Stimulated activated CD4-positive, alpha-beta T cell treated with anti-CD3 and anti-CD28 coated beads, Interleukin-15, amount 100 ng/mL, for 24 hours (primary cell): ENCODE measurements at regions not wholly inside any gene's neighbourhood (a gene's known extent, or its start where the extent isn't known, plus 50 kb on each side); places are given as distances from the start of the nearest gene placed in this dataset.

Experiments used
- DNase-seq: peaks from one replicate; pipeline ENCODE4 v3.0.0-alpha.2; 2020

- DNase-seq = no peak
Measured at GRCh38 chr14:104520620-104521410, 58.7 kb upstream of the C14orf180 start.

- no peak for DNase-seq
Measured at GRCh38 chr14:104521816-104522745, 57.5 kb upstream of the C14orf180 start.

- DNase-seq = no peak
Measured at GRCh38 chr14:104522926-104523545, 56.5 kb upstream of the C14orf180 start.

- DNase-seq = no peak
Measured at GRCh38 chr14:104523546-104523935, 56.0 kb upstream of the C14orf180 start.

- DNase-seq = no peak
Measured at GRCh38 chr14:104524726-104525125, 54.8 kb upstream of the C14orf180 start.

GRCh38 chr14:104526723-104527645 is 52.6 kb upstream of the C14orf180 start:
- no peak for DNase-seq

GRCh38 chr14:104527857-104528459 is 51.6 kb upstream of the C14orf180 start:
- no peak for DNase-seq

GRCh38 chr14:104528496-104528895 is 51.1 kb upstream of the C14orf180 start:
- no peak for DNase-seq
